ENCODE measurements at regions not wholly inside any gene's neighbourhood (a gene's known extent, or its start where the extent isn't known, plus 50 kb on each side); places are given as distances from the start of the nearest gene placed in this dataset.

GRCh38 chr16:86299882-86300610 lies 210.3 kb upstream of the FOXF1 start:
- no peaks in the 10 kb centered on the region for H3K9me3 ChIP-seq

GRCh38 chr16:86300746-86301481 lies 209.4 kb upstream of the FOXF1 start:
- intact Hi-C loops (cut with DNase I), result no loop called here
- no peaks in the 10 kb centered on the region for H3K36me3 ChIP-seq
- H3K27me3 ChIP-seq, result peaks cover 23 to 95% (median 91%) of the 10 kb centered on the region in 7 donors
- H3K9me3 ChIP-seq, result no peaks in the 10 kb centered on the region
- TF ChIP-seq CTCF (IDR thresholded peaks at IDR 0.05), result no peak
- no peak overlapping the region for H3K4me3 ChIP-seq
- DNase-seq (no peak), ATAC-seq (no peak)
- 21 to 22% methylated on average over 20 of the region's 20 CpGs for WGBS, 2 donors
- H3K4me1 ChIP-seq, result peaks cover 0 to 13% (median 0%) of the 10 kb centered on the region in 9 donors
- H3K27ac ChIP-seq, result no peak overlapping the region

More at GRCh38 chr16:86299882-86300610, 210.3 kb upstream of the FOXF1 start:
- H3K4me1 ChIP-seq, result peaks cover 0 to 13% (median 0%) of the 10 kb centered on the region in 9 donors
- TF ChIP-seq CTCF (IDR thresholded peaks at IDR 0.05), result no peak
- DNase-seq (no peak), ATAC-seq (no peak)
- H3K36me3 ChIP-seq, result no peaks in the 10 kb centered on the region
- intact Hi-C loops (cut with DNase I), result loop anchor here in 1 of 10 donors (5.0 kb wide), 1 partner anchor 1572 kb away; no protein-coding TSS in a partner anchor
- no peak overlapping the region for H3K4me3 ChIP-seq
- peaks cover 23 to 95% (median 93%) of the 10 kb centered on the region in 7 donors for H3K27me3 ChIP-seq
- 80% methylated on average over 18 of the region's 18 CpGs for WGBS, 2 donors
- H3K27ac ChIP-seq, result no peak overlapping the region

- Histone ChIP-seq H3K36me3 (no peaks in the 10 kb centered on the region), H3K9me3 (no peaks in the 10 kb centered on the region), H3K4me1 (peaks cover 0 to 13% (median 0%) of the 10 kb centered on the region in 9 donors), H3K27me3 (peaks cover 21 to 94% (median 88%) of the 10 kb centered on the region in 7 donors), H3K4me3 (no peak overlapping the region), H3K27ac (no peak overlapping the region)
- intact Hi-C loops (cut with DNase I), result no loop called here
- ATAC-seq, result no peak
- TF ChIP-seq CTCF (IDR thresholded peaks at IDR 0.05), result no peak
- WGBS, 2 donors, result 88 to 89% methylated on average over 11 of the region's 11 CpGs
- DNase-seq, result no peak
These were observed 207.8 kb upstream of the FOXF1 start for GRCh38 chr16:86302421-86303109.

Data from heart right ventricle (tissue), 16 donors.